ENCODE measurements at regions not wholly inside any gene's neighbourhood (a gene's known extent, or its start where the extent isn't known, plus 50 kb on each side); places are given as distances from the start of the nearest gene placed in this dataset.

GRCh38 chr9:19597176-19597575 lies 188.4 kb downstream of the ACER2 start:
- TF ChIP-seq CTCF (IDR thresholded peaks at IDR 0.05) (no peak), POLR2A (IDR thresholded peaks at IDR 0.05) (no peak)
